Activated CD4-positive, CD25-positive, alpha-beta regulatory T cell treated with anti-CD3 and anti-CD28 coated beads, Interleukin-2, amount 50 U/mL, for 72 hours (primary cell): ENCODE measurements at regions not wholly inside any gene's neighbourhood (a gene's known extent, or its start where the extent isn't known, plus 50 kb on each side); places are given as distances from the start of the nearest gene placed in this dataset.
"Not testable (repeated sequence)": the region's sequence is repeated elsewhere in the genome, so short reads cannot be mapped to it uniquely, and the experiment has no call there.

Source experiments
- DNase-seq: peaks from one replicate; pipeline ENCODE4 v3.0.0; 2021

DNA sequence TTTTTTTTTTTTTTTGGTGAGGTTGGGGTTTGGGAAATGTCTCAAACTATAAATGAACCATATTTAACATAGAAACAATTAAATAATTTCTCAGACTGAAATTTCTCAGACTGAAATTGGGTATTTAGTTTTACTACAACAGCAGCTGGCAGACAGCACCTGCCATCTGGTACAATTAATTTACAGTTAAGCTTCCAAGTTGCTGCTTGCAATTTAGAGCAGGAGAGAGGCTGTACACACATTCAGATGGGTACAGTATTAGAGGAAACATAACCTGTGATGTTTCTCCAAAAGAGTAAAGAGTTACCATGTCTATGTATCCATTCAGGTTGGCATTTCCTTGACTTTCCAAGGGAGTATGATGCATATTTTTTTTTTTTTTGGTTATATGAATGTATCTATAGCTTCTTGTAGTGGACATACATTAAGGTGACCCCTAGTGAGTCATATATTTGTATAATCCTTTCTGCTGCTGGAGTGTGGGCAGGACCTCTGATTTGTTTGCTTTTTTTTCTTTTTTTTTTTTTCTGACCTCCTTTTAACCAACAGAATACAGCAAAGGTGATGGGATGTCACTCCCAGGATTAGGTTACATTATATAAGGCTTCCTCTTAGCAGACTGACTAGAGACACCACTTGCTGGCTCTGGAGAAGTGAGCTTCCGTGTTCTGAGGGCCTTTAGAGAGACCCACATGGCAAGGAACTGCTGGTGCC lies 201.7 kb downstream of the PTH2R start:
- no peak for DNase-seq

DNA sequence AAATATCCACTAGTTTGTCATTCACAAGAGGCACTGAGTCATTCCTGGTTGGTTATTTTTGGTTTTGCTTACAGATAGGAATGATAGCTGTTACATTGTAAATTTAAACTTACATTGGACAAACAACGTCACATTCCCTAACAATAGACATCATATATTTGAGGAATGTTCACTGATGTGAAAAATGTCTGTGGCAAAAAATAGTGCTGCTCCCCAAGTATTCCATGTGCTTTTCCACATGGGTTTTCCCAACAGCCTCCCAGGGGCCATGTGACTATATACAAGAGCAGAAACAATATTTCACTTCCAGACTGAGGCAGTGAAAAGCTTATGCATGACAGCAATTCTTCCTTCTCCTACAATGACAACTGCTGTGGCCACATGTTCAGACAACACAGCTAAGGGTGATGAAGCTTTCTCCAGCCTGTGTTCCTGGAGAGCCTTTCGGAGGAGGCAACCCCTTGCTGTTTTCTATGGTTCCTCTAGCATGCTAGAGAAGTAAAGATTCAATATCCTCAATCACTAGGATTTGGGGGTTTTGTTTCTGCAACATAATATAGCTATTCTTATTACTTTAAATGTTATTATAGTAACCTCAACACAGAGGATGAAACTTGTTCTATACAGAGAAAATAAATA lies 202.7 kb downstream of the PTH2R start:
- no peak for DNase-seq

DNA sequence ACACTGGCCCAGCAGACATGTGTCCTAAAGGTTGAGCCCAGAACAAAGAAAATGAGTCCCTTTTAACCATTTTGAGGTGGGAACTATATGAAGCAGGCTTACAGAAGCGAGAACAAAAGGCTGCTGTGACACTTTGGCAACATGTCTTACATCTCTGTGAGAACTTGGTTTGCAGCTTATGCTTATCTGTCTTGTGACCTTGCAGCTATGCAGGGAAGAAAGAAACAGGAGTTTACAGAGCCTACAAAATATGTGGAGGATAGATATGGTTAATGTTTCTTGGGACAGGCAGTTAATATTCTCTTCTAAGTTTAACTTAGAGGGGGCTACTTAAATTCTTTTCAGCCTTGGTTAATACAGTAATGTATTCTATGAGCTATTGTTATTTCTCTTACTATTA lies 209.1 kb downstream of the PTH2R start:
- DNase-seq: not testable (repeated sequence)

DNA sequence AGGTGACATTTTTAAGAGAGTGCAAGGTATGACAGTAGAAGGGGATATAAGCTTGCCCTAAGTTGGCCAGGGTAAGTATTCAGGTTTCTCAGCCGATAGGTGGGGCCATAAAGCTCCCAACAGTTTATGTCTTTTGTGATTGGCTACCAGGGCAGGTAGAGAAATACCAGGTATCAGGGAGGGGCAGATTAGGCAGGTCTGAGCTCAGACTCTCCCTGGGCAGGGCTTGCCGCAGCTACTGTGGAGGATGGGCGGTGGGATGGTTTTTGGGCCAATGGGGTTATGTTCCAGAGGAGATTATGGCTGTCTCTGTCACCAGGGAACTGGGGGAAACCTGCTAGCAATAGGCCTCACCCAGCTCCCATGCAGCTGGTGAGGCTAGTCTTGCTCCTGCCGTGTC lies 211.6 kb downstream of the PTH2R start:
- no peak for DNase-seq

DNA sequence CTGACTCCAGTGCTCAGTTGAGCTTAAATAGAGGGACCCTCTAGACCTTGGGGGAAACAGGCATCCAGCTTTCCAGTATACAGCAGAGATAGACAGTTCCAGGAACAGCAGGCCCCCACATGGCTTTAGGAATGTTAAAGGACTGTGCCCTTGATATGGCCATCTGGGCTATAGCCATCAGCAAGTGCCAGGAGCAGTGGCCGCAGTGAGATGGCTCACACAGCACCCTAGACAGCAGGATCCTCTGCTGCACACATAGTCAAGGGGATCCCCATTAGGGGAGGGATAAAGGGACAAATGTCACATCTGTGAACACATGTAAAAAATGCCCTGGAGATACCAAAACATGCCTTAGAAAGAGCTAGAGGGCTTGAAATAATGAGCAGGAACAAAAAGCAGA lies 213.4 kb downstream of the PTH2R start:
- DNase-seq: no peak

- DNase-seq: no peak
These were observed 213.9 kb downstream of the PTH2R start for GRCh38 chr2:208620487-208620978.

DNA sequence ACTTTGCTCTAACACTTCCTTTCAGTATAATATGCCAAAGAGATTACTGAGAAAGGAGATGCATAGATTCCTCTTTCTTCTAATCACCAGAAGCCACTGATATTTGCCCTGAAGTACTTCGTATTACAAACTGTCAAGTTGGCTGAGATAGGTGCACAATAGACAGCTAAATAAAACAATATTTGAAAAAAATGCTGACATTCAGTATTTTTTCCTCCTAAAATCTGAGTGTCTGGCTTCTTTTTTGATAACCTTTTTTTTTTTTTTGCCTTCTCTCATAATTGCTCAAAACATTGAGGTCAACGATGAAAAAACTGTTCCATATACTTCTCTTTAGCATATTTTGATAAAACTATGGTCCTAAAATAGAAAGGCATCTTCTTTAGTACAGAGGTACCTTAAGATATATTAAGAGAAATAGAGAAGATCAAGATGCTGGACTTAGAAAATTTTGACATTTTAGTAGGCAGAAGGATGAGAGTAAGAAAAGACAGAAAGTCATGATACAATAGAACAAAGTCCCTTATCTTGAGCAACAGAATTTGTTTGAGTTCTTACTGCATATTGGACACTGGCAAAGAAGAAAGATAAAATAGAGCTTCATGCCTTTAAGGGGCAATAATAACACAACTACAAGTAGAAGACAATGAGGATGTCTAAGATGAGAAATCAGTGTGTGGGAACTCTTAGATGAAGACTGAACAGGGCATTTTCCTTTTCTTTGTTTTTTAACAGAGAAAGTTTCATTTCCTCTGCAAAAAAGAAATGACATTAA lies 220.7 kb downstream of the PTH2R start:
- no peak for DNase-seq

- no peak for DNase-seq
These were observed 221.3 kb downstream of the PTH2R start for GRCh38 chr2:208627916-208628315.

GRCh38 chr2:208638059-208638458 lies 231.5 kb downstream of the PTH2R start:
- DNase-seq: no peak

- DNase-seq: no peak
These were observed 235.7 kb downstream of the PTH2R start for GRCh38 chr2:208642125-208642779.

DNA sequence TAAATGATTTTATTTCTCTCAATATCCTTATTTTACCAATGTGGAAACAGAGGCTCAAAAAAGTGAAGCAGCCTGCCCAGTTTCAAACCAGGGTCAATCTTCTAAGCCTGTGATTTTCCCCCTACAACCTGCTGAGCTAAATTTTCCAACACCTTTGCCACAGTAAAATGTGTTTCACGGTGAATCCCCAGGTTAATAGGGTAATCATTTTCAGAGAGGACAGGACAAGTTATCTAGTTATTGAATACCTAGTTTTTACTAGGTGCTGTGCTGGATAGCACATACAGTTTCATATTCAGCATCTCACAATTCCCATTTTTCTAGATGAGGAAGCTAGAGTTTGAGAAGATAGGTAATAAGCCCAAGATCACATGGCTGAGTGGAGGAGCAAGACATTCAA lies 236.6 kb downstream of the PTH2R start:
- no peak for DNase-seq

DNA sequence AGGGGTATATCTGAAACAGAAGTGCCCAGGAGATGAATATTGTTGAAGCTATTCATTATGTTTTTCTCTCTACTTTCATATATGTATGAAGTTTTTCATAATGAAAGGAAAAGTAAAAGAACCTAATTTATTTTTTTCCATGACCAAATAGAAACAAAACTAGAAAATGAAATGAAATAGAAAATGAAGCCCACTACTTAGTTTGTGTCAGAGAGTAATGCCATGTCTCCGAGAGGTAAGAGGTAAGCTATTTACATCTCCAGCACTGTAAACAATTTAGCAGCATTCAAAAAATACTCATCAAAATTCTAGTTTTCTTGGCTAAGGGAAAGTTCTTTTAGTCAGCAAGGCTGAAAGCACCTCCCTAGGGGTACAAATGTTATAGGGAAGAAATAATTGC lies 238.6 kb downstream of the PTH2R start:
- no peak for DNase-seq

DNA sequence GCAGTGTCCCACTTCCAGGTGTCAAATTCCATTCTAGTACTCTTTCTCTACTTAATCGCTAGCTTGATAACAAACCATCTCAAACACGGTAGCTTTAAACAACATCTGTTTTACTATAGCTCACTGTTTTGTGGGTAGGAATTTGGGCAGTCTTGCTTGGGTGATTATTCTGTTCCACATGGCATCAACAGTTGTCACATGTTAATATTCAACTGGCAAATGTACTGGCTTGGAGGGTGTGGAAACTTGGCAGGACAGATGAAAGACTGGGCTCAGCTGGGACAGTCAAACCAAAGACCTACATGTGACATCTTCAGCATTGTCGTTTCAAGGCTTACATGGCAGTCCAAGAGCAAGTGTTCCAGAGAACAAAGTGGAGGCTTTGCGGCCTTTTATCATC lies 241.8 kb downstream of the PTH2R start:
- DNase-seq: no peak

- DNase-seq: no peak
These were observed 246.8 kb downstream of the PTH2R start for GRCh38 chr2:208653383-208653782.

DNA sequence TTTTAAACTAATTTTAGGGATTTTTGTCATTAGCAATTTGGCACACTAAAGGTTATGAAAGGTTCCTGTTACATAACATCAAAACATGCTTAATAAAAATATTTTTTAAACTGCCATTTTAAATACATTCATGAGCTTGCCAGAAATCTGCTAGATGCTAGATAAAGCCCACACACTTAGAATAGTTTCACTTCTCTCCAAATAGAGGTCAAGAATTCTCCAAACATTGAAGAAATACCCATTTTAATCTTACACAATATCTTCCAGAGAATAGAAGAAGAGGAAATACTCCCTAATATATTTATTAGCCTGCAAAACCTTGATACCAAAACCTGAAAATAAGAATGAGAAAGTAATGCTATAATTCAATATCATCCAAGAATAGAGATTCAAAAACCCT lies 247.5 kb downstream of the PTH2R start:
- DNase-seq: no peak

- no peak for DNase-seq
These were observed 250.9 kb downstream of the PTH2R start for GRCh38 chr2:208657468-208657867.

GRCh38 chr2:208669394-208669793 lies 262.8 kb downstream of the PTH2R start:
- no peak for DNase-seq

GRCh38 chr2:208671284-208671683 lies 264.7 kb downstream of the PTH2R start:
- no peak for DNase-seq

DNA sequence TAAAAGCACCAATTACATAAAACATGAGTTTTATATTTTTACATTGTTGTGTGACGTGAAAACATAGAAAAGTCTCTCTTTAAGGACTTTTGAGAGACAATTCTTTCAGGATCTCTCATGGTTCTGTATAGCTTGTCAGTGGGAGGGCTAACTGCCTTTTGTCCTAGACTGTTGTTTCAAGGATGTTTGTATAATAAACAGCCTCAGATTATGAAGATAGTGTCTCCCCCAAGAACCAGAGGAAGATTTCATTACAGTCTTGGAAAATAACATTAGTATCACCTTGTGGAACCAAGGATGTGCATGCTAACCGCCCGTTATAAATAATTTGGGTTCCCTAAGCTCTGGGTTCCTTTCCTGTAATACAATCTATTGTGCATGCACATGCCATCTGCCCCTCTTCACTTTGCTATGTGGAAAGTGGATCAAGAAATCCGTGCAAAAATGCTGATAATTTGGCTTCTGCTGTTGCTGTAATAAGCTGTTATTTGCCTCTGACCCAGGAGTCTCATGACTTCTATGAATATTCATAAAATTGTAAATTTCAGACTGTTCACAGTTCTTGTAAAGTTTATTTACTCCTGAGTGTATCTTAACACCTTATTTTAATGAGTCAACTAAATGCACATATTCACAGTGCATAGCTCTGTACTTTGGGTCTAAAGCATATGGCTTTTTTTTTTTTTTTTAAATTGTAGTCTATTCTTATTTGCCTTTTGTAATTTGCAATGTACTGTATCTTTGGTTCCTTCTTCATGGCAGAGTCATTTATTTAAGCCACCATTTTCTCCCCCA lies 265.5 kb downstream of the PTH2R start:
- no peak for DNase-seq

DNA sequence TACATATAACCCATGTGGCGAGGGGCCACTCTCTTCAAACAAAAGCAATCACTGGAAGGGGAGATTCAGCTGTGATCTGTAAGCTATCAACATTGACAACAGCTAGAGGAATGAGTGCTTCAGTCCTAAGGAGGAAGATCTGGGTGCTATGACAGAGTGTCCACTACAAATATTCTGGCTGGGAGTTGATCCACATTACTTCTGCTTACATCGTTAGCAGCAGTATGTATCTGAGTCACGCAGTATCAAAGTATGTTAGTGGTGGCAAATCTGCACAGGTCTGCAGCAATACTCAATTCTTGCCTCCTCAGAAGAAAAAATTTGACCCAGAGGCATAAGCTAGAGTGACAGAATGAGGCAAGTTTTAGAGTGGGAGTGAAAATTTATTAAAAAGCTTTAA lies 267.0 kb downstream of the PTH2R start:
- DNase-seq: no peak

GRCh38 chr2:208674919-208675318 lies 268.3 kb downstream of the PTH2R start:
- DNase-seq: no peak

DNA sequence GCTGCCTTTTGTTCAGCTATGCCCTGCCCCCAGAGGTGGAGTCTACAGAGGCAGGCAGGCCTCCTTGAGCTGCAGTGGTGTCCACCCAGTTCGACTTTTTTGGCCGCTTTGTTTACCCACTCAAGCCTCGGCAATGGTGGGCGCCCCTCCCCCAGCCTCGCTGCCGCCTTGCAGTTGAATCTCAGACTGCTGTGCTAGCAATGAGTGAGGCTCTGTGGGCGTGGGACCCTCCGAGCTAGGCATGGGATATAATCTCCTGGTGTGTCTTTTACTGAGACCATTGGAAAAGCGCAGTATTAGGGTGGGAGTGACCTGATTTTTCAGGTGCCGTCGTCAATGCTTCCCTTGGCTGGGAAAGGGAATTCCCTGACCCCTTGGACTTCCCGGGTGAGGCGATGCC lies 279.3 kb downstream of the PTH2R start:
- DNase-seq: not testable (repeated sequence)

- no peak for DNase-seq
These were observed 280.1 kb downstream of the PTH2R start for GRCh38 chr2:208686665-208687064.
